ENCODE measurements at regions not wholly inside any gene's neighbourhood (a gene's known extent, or its start where the extent isn't known, plus 50 kb on each side); places are given as distances from the start of the nearest gene placed in this dataset.

GRCh38 chr17:37840576-37840975, 83.6 kb upstream of the TBC1D3K start:
- ATAC-seq: no peak
- ChIA-PET RAD21 (ENCODE audit: unreplicated experiment) (interaction anchor here (1.6 to 1.7 kb wide), 2 partner anchors 9 to 24 kb away, joined by 5 to 10 read pairs; no protein-coding TSS in a partner anchor), CTCF (interaction anchor here (0.7 to 3.9 kb wide), 5 partner anchors 10 to 512 kb away, joined by 3 to 18 read pairs (median 10); no protein-coding TSS in a partner anchor), POLR2A (interaction anchor here (0.6 to 0.7 kb wide), 2 partner anchors 269 to 1131 kb away, joined by 3 to 5 read pairs; no protein-coding TSS in a partner anchor), SMC1A (ENCODE audit: uncharacterized antibody, unreplicated experiment) (interaction anchor here (0.8 to 5.9 kb wide), 7 partner anchors 9 to 190 kb away, joined by 3 to 48 read pairs (median 4); no protein-coding TSS in a partner anchor)
- H3K27ac ChIP-seq (ENCODE audit: control insufficient read depth, insufficient read depth): no peak overlapping the region
- no peaks in the 10 kb centered on the region for H3K9me3 ChIP-seq (replicated peaks; ENCODE audit: control insufficient read depth, insufficient read depth, low read length)
- DNase-seq (ENCODE audit: low read depth, low spot score): no peak
- H3K4me3 ChIP-seq: no peak overlapping the region
- no peaks in the 10 kb centered on the region; a peak in 1 of 4 replicates for H3K36me3 ChIP-seq (ENCODE audit: control insufficient read depth in 2 of 2, insufficient read depth in 2 of 2, low read length in 1 of 2)
- TF ChIP-seq EP300 (IDR thresholded peaks at IDR 0.05; ENCODE audit: borderline replicate concordance in 1 of 2, control insufficient read depth in 1 of 2, low read depth in 2 of 2, low read length in 2 of 2) (no peak), GABPA (IDR thresholded peaks at IDR 0.05; ENCODE audit: low read depth) (no peak), ZNF207 (IDR thresholded peaks at IDR 0.05; ENCODE audit: borderline replicate concordance) (no peak), IRF5 (IDR thresholded peaks at IDR 0.05; ENCODE audit: borderline replicate concordance) (no peak), RELB (IDR thresholded peaks at IDR 0.05; ENCODE audit: low read depth) (no peak), ZZZ3 (IDR thresholded peaks at IDR 0.05; ENCODE audit: control insufficient read depth, insufficient read length, low read depth) (no peak), SUPT20H (IDR thresholded peaks at IDR 0.05; ENCODE audit: borderline replicate concordance, control insufficient read depth, low read depth, low read length) (no peak)
- no TSS peak for BruUV-seq (replicated peaks)
- intact Hi-C loops (cut with micrococcal nuclease; ENCODE audit: unreplicated experiment): no loop called here
- no peaks in the 10 kb centered on the region for H4K20me1 ChIP-seq (ENCODE audit: control insufficient read depth, insufficient read depth)
- no peak overlapping the region for H3K9ac ChIP-seq (ENCODE audit: control insufficient read depth, insufficient read depth, low read length)
- no peaks in the 10 kb centered on the region for H3K27me3 ChIP-seq (replicated peaks in 1 of 2; ENCODE audit: control insufficient read depth in 2 of 2, insufficient read depth in 2 of 2, low read length in 1 of 2)
- in situ Hi-C loops (cut with MboI): loop anchor here (25.0 kb wide), 1 partner anchor 547 kb away; no protein-coding TSS in a partner anchor
- H3K4me2 ChIP-seq (ENCODE audit: control insufficient read depth, insufficient read depth): no peak overlapping the region
- H2AFZ ChIP-seq (ENCODE audit: control insufficient read depth, low read depth, low read length): no peak overlapping the region
- no peak for FAIRE-seq
- H3K79me2 ChIP-seq (ENCODE audit: control insufficient read depth, insufficient read depth, low read length): no peaks in the 10 kb centered on the region
- 85% methylated on average over 4 of the region's 7 CpGs for WGBS (ENCODE audit: insufficient coverage, insufficient replicate concordance, low lambda C conversion rate, missing lambda C conversion rate)
- H3K4me1 ChIP-seq (ENCODE audit: control insufficient read depth, insufficient read depth, low read length): peaks cover 11% of the 10 kb centered on the region

Measured in GM12878 (cell line).